NCI-H2081 (cell line): ENCODE measurements at regions not wholly inside any gene's neighbourhood (a gene's known extent, or its start where the extent isn't known, plus 50 kb on each side); places are given as distances from the start of the nearest gene placed in this dataset.

Experiments used
- DNase-seq, 2 experiments: peaks; one replicate each; lab custom pipeline; 2025; lab: John Stamatoyannopoulos, UW

DNA sequence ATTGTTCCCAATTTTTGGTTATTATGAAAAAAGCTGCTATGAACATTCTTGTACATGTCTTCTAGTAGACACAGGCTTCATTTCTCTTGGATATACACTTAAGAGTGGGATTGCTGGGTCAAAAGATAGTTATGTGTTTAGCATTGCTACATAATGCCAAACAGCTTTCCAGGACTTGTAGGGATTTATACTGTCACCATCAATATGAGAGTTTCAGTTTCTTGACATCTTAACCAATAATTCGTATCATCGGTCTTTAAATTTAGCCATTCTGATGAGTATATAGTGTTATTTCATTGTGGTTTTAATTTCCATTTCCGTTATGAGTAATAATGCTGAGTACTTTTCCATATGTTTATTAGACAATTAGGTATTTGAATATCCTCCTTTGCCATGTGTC lies 190.3 kb upstream of the PFN2 start:
- no peak for DNase-seq

DNA sequence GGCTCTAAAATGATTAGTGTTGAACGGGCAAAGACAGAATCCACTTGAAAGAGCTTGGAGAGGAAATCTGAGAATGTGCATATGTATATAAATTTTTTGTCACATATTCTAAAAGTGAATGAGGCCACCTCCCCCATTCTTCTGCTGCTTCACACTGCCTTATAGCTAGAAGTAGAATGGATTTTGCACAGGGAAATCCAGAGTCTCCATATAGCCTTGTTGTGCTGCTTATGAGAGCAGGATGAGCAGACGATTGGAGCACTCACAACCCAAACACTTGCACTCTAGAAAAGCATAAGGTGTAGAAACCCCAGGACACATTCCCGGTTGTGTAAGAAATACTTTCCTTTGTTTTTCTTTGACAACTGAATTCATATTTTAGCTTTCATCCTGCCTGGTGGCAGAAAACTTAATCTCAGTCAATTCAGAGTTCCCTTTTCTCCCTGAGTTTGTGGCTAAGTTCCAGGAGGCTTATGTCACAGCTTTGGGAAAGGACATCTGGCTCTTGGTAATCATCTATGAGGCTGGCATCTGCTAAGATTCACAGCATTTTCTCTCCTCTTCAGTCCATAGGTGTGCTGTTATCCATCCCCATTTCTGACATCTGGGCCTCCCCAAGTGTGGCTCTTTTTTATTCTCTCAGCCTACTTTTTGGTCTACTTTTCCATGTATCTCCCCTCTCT lies 188.4 kb upstream of the PFN2 start:
- no peak for DNase-seq

DNA sequence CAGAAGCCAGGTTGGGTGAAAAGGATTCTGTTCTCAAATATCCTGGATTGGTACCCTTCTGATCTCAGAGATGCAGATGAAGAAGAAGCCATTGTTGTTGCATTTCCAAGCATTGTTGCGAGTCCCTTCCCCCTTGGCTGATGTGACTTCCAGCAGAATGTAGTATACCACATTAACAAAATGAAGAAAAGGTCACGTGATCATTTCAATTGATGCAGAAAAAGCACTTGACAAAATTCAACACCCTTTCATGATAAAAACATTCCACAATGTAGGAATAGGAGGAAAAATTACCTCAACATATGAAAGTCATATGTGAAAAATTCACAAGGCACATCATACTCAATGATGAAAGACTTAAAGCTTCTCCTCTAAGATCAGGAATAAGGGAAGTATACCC lies 181.9 kb upstream of the PFN2 start:
- DNase-seq, result no peak

DNA sequence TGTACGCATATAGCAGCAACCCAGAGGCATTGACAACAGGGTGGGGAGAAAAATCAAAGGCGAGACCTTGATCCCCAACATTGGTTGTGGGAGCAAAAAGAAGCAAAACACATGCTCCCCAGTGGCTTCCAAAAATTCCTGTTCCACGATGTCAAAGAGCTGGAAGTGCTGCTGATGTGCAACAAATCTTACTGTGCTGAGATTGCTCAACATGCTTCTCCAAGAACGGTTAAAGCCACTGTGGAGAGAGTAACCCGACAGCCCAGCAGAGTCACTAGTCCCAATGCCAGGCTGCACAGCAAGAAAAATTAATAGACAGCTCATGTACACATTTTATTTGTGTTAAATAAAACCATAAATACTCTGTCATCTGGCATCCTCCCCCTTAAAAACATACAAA lies 179.9 kb upstream of the PFN2 start:
- no peak for DNase-seq

DNA sequence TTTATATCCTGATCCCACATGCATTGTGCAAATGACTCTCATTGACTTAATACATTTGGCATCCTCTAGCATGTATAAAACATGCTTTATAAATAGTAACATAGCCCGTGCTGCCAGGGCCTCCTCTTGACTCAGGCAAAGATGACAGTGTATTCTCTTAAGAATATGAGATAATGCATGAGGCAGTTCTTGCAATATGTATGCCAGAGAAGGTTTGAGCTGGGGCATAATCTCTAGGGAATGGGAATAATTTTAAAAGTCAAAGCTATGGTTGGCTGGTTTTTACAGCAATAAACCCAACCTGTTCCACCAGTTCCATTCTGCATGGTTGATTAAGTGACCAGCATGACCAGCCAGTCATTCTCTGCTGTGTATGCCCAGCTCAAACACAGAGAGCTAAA lies 179.0 kb upstream of the PFN2 start:
- DNase-seq, result peak in 1 of 2 experiments; percentile 48

DNA sequence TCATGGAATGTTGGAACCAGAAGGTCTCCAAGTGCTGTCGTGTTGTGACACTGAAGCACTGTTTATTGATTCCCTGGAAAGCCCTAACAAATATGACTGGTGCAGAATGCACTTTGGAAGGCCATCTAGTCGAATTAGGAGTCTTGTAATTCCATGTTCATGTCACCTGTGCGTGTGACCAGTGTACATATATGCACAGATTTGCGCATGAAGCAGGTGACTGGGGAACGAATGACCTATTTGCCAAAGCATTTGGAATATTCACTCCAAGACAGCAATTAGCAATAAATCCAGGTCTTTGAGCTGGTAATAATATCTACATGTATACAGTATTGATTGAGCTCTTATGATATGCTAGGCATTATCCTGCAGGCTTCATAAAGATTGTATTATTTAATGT lies 177.5 kb upstream of the PFN2 start:
- no peak for DNase-seq

DNA sequence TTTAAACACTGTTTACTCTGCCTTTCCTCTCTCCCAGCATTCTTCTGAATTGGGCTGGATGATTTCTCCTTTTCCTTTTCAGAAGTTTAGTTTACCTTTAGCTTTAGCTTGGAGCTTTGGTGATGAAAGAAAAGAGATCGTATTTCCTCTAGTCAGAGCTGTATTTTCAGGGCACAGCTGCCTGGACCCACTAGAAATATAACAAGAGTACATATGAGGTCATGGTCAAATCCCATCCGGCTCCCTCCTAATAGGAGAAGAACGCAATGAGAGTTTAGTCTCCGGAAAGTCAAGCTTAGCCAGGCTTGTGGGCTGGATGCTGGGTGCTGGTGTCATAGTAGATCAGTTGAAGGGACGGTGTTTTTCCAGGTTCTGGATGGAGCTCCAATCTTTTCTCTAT lies 177.1 kb upstream of the PFN2 start:
- DNase-seq, result no peak

DNA sequence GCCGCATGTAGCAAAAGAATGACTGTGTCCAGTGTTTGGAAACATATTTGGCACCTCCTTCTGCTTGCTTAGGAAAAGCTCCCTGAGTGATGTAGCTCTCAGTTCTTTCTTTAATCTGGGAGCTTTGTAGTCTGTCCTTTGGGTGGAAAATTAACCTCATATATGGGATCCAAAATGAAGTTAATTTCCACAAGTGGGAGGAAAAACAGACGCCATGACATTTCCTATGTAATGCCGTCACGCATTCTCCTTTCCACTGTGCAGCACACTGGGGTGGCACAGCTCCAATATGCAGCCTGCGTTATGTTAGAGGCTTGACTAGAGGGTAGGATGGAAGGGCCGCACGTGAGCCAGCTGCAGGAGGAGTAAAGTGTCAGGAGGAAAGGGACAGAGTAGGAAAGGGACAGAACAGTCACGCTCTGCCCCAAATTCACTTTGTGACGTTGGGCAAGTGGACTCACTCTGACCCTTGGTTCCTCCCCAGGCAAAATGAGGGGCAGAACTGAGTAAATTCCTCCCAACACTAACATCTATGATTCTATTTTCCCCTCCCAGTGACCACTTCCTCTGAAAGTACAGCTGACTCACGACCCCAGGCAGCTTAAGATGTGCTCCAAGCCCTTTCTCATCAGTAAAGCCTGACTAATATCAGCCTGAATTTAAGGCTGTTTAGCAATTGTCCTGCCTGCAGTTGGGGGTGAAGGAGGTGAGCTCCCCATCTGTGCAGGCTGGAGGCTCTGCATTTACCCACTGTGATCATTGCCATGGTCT lies 176.5 kb upstream of the PFN2 start:
- DNase-seq, result no peak

DNA sequence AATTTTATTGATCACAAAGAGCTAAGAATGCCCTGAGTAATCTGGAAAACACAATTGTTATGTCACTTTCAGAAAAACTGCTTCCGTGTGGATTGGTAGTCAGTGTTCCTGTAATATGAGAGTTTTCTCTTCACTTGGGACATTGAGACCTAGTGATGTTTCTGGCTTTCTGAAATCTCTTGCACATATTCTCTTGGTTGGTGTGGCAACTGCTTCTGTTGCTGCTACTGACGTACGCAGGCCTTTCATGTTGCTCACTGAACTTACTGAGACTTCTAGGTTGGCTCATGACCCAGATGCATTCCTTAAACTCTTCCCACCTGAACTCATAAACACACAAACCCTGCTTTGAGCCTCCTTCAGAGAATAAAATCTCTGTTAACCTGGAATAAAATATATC lies 175.0 kb upstream of the PFN2 start:
- no peak for DNase-seq

DNA sequence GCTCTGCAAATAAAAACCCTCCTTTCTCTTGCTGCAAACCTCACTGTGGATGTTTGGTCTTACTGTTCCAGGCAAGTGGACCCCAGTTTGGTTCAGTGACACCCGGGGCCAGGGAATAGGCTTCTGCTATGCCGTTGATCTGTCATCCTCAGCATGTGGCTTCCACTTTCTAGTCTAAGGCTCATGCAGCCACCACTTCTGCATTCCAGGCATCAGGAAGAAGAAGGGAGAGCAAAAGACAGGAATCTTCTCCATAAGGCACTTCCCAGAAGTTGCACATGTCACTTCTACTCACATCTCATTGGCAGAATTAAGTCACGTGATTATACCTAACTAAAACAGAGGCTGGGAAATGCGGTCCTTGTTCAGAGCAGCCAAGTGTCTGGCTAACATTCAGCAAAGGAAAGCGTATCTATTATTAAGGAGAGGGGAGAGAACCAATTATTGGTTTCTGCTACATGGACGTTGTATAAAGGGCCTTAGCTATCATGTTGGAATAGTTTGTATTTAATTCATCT lies 173.6 kb upstream of the PFN2 start:
- DNase-seq, result no peak

DNA sequence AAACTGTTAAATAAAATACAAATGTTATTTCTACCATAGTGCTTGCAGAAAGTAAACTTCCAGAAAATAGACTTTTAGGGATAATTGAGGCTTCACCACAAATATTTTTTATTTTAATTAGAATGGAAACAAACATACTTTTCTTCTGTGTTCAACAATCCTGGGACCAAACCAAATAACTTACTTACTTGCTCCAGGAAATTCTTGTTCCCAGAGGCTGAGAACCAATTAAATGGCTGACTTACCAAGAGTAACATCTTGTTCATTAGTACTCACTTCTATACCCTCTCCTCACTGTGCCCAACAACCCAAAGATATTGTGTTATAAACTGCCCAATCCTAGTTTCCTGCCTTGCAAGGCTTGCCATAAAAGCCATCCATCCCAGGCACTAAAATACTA lies 172.2 kb upstream of the PFN2 start:
- DNase-seq, result no peak

DNA sequence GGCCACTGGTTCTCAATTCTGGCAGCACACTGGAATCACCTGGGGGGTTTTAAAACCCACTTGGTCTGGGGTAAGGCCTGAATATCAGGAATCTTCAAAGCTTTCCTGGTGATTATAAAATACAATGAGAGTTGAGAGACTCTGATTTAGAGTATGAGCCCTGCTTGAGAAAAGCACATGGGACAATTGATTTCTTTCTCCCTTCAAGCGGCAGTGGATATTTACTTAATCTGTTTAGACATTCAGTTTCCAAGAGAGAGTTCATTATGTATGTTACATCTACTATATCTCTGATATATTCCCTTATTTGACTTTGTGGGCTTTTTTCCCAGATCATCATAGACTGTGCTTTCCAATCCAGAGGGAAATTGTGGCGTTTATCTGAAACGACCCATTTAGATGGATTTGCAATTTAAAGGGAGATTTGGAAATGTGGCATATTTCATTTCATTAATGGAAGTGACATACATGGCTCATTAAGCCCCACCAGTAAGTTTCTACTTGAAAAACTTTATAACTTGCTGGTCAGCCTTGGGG lies 171.2 kb upstream of the PFN2 start:
- DNase-seq, result no peak

DNA sequence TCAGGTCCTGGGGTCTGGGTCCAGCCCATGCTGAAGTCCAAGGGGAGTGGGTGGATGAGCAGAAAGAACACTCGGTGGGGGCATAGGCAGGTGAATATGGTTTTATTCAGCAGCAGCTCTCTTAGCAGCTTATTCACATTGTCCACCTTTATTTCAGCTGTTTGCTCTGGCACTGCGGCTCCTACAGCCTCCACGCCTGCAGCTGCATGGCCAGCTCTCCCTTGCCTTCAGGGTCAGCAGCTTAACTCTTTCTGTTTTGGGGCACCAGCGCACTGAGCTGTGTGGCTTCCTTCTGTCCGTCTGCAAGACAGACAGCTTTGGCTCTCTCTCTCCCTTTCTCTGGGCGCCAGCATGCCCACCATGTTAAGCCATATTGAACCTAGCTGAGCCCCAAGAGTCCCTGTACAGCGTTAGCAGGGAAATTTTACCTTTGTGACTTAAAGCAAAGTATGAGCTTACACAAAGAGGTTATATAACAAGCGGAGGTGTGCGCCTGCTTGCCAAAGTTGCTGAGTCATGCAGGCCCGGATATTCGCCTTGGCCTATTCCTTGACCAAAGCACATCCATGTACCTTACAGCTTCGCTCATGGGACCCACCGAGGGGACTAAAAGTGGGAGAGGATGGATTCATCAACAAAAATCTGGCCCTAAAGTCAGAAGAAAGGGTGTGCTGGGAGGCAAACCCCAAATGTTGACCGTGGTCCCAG lies 170.1 kb upstream of the PFN2 start:
- DNase-seq, result no peak

DNA sequence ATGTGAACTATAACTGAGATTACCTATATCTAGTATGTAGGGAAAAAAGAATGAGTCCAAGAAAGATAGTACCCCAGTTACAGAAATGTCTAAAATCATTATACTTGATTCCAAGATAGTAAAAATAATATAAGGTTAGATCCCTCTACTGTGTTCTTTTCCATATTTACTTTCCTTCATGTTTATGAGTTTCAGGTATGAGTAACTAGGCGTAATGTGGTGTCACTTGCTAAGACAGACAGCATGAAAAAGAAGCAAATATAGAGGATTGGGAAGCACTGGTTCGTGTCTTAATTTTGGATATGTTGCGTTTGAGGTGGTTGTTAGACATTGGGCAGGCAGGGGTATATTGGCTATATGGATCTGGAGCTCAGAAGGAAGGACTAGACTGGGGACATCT lies 168.1 kb upstream of the PFN2 start:
- DNase-seq, result no peak

DNA sequence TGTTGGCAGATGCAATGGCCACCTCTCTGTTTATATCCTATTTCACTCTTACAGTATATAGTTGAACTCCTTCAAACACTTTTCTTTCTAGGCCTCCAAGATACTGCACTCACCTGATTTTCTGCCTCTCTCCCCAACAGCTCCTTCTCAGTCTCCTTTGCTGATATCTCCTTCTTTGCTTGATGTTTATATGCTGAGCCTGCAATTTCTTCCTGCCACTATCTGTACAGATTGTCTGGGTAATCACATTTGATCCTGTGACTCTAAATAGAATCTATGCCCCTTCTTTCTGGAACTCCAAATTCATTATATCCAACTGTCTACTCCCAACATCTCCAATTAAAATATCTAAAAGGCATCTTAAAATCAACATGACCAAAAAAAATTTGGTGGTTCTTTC lies 165.5 kb upstream of the PFN2 start:
- no peak for DNase-seq

DNA sequence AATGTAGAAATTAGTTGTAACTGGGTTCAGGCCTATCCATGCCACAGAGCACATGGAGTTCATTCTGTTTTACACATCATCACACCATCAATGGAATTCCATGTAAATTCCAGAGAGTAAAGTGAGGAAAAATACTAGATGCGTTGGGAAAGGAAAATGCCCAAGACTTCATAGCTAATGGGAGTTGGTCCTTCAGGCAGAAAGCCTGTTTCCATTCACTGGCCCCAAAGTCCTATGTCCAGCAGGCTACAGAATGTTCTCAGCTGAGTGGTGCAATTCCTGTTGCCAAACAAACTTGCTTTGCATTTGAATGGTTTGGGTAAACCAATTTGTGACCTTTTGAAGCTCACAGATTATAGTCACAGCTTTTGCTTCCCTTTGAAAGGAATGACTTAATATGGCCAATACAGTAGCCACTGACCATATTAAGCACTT lies 164.6 kb upstream of the PFN2 start:
- DNase-seq, result no peak

DNA sequence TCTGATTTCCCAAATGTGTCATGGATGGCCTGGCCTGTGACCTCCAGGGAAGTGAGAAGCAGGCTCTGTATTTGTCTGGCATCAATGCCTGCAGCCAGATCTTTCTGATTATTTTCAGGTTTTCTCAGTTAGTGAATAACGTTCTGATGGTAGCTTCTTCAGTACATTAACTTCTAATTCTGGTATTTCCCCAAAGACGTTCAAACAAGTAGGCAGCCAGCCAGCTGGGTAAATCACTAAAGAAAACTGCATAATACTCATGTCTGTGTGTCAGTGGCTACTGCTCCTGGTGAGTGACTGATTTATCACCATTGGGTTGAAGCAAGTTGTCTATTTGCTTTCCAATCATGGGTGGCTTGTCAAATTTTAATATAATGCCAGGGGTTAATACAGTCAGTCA lies 162.6 kb upstream of the PFN2 start:
- no peak for DNase-seq

DNA sequence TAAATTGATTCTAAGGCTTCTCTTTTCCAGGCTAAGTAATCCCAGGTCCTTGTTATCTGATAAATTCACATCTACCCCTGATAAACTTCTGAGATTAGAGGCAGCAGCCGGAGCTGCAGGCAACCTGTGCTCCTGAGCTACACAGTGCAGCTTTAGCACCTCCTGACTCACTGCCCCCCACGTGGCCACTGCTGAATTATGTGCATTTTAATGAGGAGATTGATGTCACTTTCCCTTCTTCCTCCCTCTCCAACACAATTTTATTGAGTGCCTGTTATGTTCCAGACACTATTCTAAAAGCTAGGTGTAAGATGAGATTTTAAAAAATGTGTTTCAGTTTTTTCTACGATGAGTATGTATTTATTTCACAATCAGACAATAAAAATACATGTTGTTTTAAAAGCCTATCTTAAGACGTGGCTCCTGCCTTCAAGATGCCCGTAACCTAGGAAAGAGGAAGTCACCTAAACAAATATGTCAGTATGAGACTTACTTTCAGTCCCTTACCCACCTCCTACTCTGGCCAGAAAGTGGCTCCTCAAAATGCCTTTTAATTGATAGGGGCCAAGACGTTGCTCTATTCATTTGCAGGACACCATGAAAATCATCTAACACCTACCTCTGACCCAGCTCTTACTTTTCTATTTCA lies 161.5 kb upstream of the PFN2 start:
- DNase-seq, result no peak

DNA sequence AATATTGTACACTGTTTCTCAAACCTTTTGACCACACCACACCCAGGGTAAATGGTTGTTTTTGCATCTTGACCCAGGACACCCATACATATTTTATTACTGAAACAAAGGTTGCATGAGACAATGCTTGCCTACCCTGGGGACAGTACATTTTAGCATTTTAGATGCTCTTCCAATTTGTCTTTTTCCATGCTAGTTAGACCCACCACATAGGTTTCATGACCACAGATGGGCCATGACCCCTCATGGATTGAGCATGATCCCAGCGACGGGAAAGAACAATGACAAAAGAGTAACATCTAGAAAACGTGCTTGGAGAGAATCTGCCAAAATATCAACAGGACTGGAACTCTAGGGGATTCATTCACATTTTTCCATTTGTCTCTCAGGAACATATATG lies 161.0 kb upstream of the PFN2 start:
- no peak for DNase-seq

DNA sequence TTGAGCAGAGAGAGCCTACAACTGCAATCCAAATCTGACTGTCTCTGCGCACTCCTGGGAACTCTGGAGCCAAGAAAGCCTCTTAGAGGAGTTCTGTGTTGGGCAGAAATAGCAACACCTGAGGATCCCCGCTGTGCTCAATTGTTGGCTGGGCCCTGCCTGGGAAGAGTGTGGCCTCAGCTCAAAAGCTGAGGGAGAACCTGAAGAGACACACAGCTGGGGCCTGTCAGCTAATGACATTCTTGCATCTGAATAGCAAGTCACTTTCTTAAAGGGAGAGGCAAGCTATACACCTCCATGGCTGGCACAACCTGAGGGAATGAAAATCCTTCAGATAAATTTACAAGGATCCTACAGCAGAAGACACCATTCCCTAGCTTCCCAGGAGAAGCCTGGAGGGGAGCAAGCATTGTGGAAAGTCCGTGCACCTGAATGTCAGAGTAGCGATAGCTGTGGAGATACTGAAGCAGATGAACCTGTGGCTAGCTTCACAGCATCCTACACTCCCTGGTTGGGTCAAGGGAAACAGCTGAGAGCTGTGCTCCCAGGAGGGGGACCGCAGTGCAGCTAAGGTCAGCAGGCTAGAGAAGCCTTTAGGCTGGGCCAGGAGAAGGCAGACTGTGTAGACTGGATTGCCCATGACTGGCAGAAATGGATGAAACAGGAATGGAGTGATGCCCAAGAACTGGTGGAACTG lies 159.9 kb upstream of the PFN2 start:
- no peak for DNase-seq

DNA sequence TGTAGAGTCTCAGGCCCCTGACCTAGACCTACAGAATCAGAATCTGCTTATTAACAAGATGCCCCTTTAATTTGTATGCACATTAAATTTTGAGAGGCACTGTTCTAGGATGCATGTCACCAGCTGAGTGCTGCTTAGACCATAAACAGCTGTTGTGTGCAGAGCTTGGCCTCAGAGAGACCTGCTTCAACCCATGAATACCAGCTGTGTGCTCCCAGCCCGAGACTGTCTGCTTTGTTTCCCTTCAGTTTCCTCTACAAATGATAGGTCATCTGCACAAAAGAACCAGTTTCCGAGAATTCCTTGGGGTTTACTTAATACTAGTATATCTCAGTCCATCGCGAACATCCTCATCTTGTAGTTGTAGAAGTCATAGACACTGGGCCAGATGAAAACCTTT lies 158.5 kb upstream of the PFN2 start:
- no peak for DNase-seq

DNA sequence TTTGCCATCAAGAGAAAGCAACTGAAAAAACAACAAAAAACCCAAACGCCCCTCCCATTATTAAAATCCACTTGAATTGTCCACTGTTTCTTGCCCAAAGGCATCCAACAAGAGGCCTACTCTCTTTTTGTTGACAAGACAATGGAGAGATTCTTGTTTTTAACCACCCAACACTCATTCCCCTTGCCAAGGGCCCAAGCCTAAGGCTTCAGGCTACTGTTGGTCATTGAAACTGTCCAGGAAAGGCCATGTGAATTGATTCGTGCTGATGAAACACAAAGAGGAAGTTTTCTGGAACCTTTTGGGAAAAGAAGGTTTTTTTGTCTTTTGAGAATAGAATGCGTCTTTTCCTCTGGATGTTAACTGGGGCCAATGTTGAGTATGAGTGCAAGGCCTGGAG lies 157.4 kb upstream of the PFN2 start:
- DNase-seq, result no peak
